ENCODE measurements at regions not wholly inside any gene's neighbourhood (a gene's known extent, or its start where the extent isn't known, plus 50 kb on each side); places are given as distances from the start of the nearest gene placed in this dataset.
"Not testable (repeated sequence)": the region's sequence is repeated elsewhere in the genome, so short reads cannot be mapped to it uniquely, and the experiment has no call there.

DNA sequence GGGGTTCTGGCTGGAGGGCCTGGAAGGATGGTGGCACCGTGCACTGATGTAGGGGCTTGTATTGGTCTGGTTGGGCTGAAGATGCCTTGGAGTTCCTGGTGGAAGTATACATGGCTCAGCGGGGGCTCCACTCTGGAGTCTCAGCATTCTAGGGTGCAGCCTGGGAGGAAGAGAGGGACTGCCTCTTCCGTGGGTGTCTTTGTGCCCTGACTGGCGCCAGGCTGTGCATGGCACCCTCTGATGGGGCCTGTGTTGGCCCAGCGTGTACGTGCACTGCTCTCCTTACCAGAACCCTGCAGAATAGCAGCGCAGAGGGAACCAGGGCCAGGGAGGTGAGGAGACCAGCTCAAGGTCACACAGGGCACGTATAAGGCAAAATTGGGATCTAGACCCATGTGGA is 97.0 kb downstream of the CRLF3 start:
- in situ Hi-C loops (cut with MboI); FAIRE-seq; RAD21 ChIA-PET (ENCODE audit: unreplicated experiment); H3K27me3 ChIP-seq (replicated peaks in 1 of 2; ENCODE audit: control insufficient read depth in 2 of 2, insufficient read depth in 2 of 2, low read length in 1 of 2); H3K9ac ChIP-seq (ENCODE audit: control insufficient read depth, insufficient read depth, low read length); H3K27ac ChIP-seq (ENCODE audit: control insufficient read depth, insufficient read depth); ATAC-seq; H3K9me3 ChIP-seq (replicated peaks; ENCODE audit: control insufficient read depth, insufficient read depth, low read length); H3K79me2 ChIP-seq (ENCODE audit: control insufficient read depth, insufficient read depth, low read length); H3K36me3 ChIP-seq (ENCODE audit: control insufficient read depth in 2 of 2, insufficient read depth in 2 of 2, low read length in 1 of 2); H4K20me1 ChIP-seq (ENCODE audit: control insufficient read depth, insufficient read depth); intact Hi-C loops (cut with micrococcal nuclease; ENCODE audit: unreplicated experiment); H2AFZ ChIP-seq (ENCODE audit: control insufficient read depth, low read depth, low read length); SMC1A ChIA-PET (ENCODE audit: uncharacterized antibody, unreplicated experiment); H3K4me3 ChIP-seq; DNase-seq (ENCODE audit: low read depth, low spot score); BruUV-seq (replicated peaks); H3K4me2 ChIP-seq (ENCODE audit: control insufficient read depth, insufficient read depth): not testable (repeated sequence)
- ChIA-PET POLR2A (interaction anchor here (0.7 kb wide), 1 partner anchor 83 kb away, joined by 3 read pairs; no protein-coding TSS in a partner anchor), CTCF (interaction anchor here (0.8 to 1.6 kb wide), 2 partner anchors 11 to 94 kb away, joined by 3 to 9 read pairs; no protein-coding TSS in a partner anchor)
- 70% methylated on average over 8 of the region's 8 CpGs for WGBS (ENCODE audit: insufficient coverage, insufficient replicate concordance, low lambda C conversion rate, missing lambda C conversion rate)
- peaks cover 15% of the 10 kb centered on the region for H3K4me1 ChIP-seq (ENCODE audit: control insufficient read depth, insufficient read depth, low read length)

DNA sequence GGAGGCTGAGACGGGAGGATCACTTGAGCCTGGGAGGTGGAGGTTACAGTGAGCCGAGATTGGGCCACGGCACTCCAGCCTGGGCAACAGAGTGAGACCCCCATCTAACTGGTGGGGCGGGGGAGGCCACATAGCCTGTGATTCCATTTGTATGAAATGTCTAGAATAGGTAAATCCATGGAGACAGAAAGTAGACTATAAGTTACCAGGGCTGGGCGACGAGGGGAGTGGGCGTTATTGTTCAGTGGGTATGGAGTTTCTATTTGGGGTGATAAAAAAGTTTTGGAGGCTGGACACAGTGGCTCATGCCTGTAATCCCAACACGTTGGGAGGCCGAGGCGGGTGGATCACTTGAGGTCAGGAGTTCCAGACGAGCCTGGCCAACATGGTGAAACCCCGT is 97.8 kb downstream of the CRLF3 start:
- H4K20me1 ChIP-seq (ENCODE audit: control insufficient read depth, insufficient read depth); CTCF ChIA-PET; POLR2A ChIA-PET; BruUV-seq (replicated peaks); H3K4me2 ChIP-seq (ENCODE audit: control insufficient read depth, insufficient read depth); H3K4me3 ChIP-seq; in situ Hi-C loops (cut with MboI); SMC1A ChIA-PET (ENCODE audit: uncharacterized antibody, unreplicated experiment); H3K36me3 ChIP-seq (ENCODE audit: control insufficient read depth in 2 of 2, insufficient read depth in 2 of 2, low read length in 1 of 2); H3K9ac ChIP-seq (ENCODE audit: control insufficient read depth, insufficient read depth, low read length); DNase-seq (ENCODE audit: low read depth, low spot score); H3K27me3 ChIP-seq (replicated peaks in 1 of 2; ENCODE audit: control insufficient read depth in 2 of 2, insufficient read depth in 2 of 2, low read length in 1 of 2); ATAC-seq; H3K9me3 ChIP-seq (replicated peaks; ENCODE audit: control insufficient read depth, insufficient read depth, low read length); H3K27ac ChIP-seq (ENCODE audit: control insufficient read depth, insufficient read depth); H3K79me2 ChIP-seq (ENCODE audit: control insufficient read depth, insufficient read depth, low read length); RAD21 ChIA-PET (ENCODE audit: unreplicated experiment); H2AFZ ChIP-seq (ENCODE audit: control insufficient read depth, low read depth, low read length); intact Hi-C loops (cut with micrococcal nuclease; ENCODE audit: unreplicated experiment); FAIRE-seq: not testable (repeated sequence)
- WGBS (ENCODE audit: insufficient coverage, insufficient replicate concordance, low lambda C conversion rate, missing lambda C conversion rate): 84% methylated on average over 12 of the region's 12 CpGs
- H3K4me1 ChIP-seq (ENCODE audit: control insufficient read depth, insufficient read depth, low read length): peaks cover 15% of the 10 kb centered on the region

DNA sequence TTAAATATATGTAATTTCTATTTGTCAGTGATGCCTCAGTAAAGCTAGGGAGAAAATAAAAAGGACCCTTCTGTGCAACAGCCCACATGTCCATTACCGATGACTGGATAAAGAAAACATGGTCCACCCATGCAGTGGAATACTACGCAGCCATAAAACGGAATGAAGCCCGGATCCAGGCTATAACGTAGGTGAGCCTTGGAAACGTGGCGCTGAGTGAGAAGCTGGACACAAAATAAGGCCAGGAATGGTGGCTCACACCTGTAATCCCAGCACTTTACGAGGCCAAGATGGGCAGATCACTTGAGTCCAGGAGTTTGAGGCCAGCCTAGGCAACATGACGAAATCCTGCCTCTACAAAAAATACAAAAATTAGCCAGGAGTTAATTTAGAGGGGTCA is 98.2 kb downstream of the CRLF3 start:
- H3K9ac ChIP-seq (ENCODE audit: control insufficient read depth, insufficient read depth, low read length); H3K4me2 ChIP-seq (ENCODE audit: control insufficient read depth, insufficient read depth); H3K79me2 ChIP-seq (ENCODE audit: control insufficient read depth, insufficient read depth, low read length); DNase-seq (ENCODE audit: low read depth, low spot score); in situ Hi-C loops (cut with MboI); RAD21 ChIA-PET (ENCODE audit: unreplicated experiment); H2AFZ ChIP-seq (ENCODE audit: control insufficient read depth, low read depth, low read length); H4K20me1 ChIP-seq (ENCODE audit: control insufficient read depth, insufficient read depth); H3K27me3 ChIP-seq (replicated peaks in 1 of 2; ENCODE audit: control insufficient read depth in 2 of 2, insufficient read depth in 2 of 2, low read length in 1 of 2); BruUV-seq (replicated peaks); intact Hi-C loops (cut with micrococcal nuclease; ENCODE audit: unreplicated experiment); FAIRE-seq; POLR2A ChIA-PET; CTCF ChIA-PET; H3K9me3 ChIP-seq (replicated peaks; ENCODE audit: control insufficient read depth, insufficient read depth, low read length); H3K4me3 ChIP-seq; SMC1A ChIA-PET (ENCODE audit: uncharacterized antibody, unreplicated experiment); H3K27ac ChIP-seq (ENCODE audit: control insufficient read depth, insufficient read depth); ATAC-seq; H3K36me3 ChIP-seq (ENCODE audit: control insufficient read depth in 2 of 2, insufficient read depth in 2 of 2, low read length in 1 of 2): not testable (repeated sequence)
- 86% methylated on average over 9 of the region's 9 CpGs for WGBS (ENCODE audit: insufficient coverage, insufficient replicate concordance, low lambda C conversion rate, missing lambda C conversion rate)
- H3K4me1 ChIP-seq (ENCODE audit: control insufficient read depth, insufficient read depth, low read length): peaks cover 15% of the 10 kb centered on the region

DNA sequence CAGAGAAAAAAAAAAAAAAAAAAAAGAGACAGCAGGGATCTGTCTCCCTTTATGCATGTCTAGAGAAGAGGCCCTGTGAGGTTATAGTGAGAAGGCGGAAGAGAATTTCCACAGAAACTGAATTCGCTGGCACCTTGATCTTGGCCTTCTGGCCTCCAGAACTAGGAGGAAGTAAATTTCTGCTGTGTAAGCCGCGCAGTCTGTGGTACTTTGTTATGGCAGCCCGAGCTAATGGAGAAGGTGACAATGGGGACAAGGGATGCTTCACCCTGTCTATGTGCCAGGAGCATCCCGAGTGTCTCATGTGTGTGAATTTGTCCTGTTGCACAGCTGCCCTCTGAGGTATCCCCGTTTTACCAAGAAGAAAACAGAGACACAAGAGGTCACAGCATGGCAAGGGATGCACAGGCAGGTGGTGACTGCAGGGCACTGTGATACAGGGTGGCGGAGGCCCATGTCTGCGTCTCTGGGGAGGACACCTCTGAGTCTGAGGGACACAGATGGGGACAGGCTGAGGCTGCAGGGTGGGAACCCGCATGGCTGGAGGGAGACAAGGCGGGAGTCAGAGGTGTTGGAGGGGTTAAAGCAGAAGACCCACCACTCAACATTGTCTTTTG is 100.3 kb downstream of the CRLF3 start:
- H4K20me1 ChIP-seq (ENCODE audit: control insufficient read depth, insufficient read depth); H2AFZ ChIP-seq (ENCODE audit: control insufficient read depth, low read depth, low read length); H3K27ac ChIP-seq (ENCODE audit: control insufficient read depth, insufficient read depth); H3K9me3 ChIP-seq (replicated peaks; ENCODE audit: control insufficient read depth, insufficient read depth, low read length); in situ Hi-C loops (cut with MboI); H3K4me1 ChIP-seq (ENCODE audit: control insufficient read depth, insufficient read depth, low read length); intact Hi-C loops (cut with micrococcal nuclease; ENCODE audit: unreplicated experiment); H3K9ac ChIP-seq (ENCODE audit: control insufficient read depth, insufficient read depth, low read length); DNase-seq (ENCODE audit: low read depth, low spot score); H3K4me3 ChIP-seq; CTCF ChIA-PET; POLR2A ChIA-PET; FAIRE-seq; BruUV-seq (replicated peaks); H3K4me2 ChIP-seq (ENCODE audit: control insufficient read depth, insufficient read depth); SMC1A ChIA-PET (ENCODE audit: uncharacterized antibody, unreplicated experiment); ATAC-seq; H3K27me3 ChIP-seq (replicated peaks in 1 of 2; ENCODE audit: control insufficient read depth in 2 of 2, insufficient read depth in 2 of 2, low read length in 1 of 2); H3K79me2 ChIP-seq (ENCODE audit: control insufficient read depth, insufficient read depth, low read length); H3K36me3 ChIP-seq (ENCODE audit: control insufficient read depth in 2 of 2, insufficient read depth in 2 of 2, low read length in 1 of 2): not testable (repeated sequence)
- 77% methylated on average over 11 of the region's 11 CpGs for WGBS (ENCODE audit: insufficient coverage, insufficient replicate concordance, low lambda C conversion rate, missing lambda C conversion rate)
- RAD21 ChIA-PET (ENCODE audit: unreplicated experiment): interaction anchor here (0.7 kb wide), 1 partner anchor 386 kb away, joined by 4 read pairs; no protein-coding TSS in a partner anchor

All from GM12878 (cell line).